ENCODE measurements at regions not wholly inside any gene's neighbourhood (a gene's known extent, or its start where the extent isn't known, plus 50 kb on each side); places are given as distances from the start of the nearest gene placed in this dataset.

- no peak for DNase-seq (ENCODE audit: low read depth, low spot score)
These were observed 745.2 kb upstream of the C9orf72 start for GRCh38 chr9:28318515-28318914.

GRCh38 chr9:28319981-28320380 lies 746.7 kb upstream of the C9orf72 start:
- no peak for DNase-seq (ENCODE audit: low read depth, low spot score)

- DNase-seq (ENCODE audit: low read depth, low spot score) = no peak
These were observed 747.3 kb upstream of the C9orf72 start for GRCh38 chr9:28320616-28321015.

- no peak for DNase-seq (ENCODE audit: low read depth, low spot score)
These were observed 756.0 kb upstream of the C9orf72 start for GRCh38 chr9:28329323-28329722.

- no peak for DNase-seq (ENCODE audit: low read depth, low spot score)
These were observed 759.4 kb upstream of the C9orf72 start for GRCh38 chr9:28332648-28333047.

GRCh38 chr9:28341913-28342312 lies 768.6 kb upstream of the C9orf72 start:
- no peak for DNase-seq (ENCODE audit: low read depth, low spot score)

GRCh38 chr9:28342815-28343338 lies 769.6 kb upstream of the C9orf72 start:
- no peak for DNase-seq (ENCODE audit: low read depth, low spot score)

GRCh38 chr9:28363151-28363562 lies 789.9 kb upstream of the C9orf72 start:
- DNase-seq (ENCODE audit: low read depth, low spot score) = no peak

- DNase-seq (ENCODE audit: low read depth, low spot score) = no peak
These were observed 791.8 kb upstream of the C9orf72 start for GRCh38 chr9:28365020-28365640.

- DNase-seq (ENCODE audit: low read depth, low spot score) = no peak
These were observed 792.4 kb upstream of the C9orf72 start for GRCh38 chr9:28365728-28366127.

GRCh38 chr9:28378231-28378630 lies 805.0 kb upstream of the C9orf72 start:
- DNase-seq (ENCODE audit: low read depth, low spot score) = no peak

- no peak for DNase-seq (ENCODE audit: low read depth, low spot score)
These were observed 805.8 kb upstream of the C9orf72 start for GRCh38 chr9:28379082-28379481.

- no peak for DNase-seq (ENCODE audit: low read depth, low spot score)
These were observed 816.1 kb upstream of the C9orf72 start for GRCh38 chr9:28389411-28389810.

GRCh38 chr9:28394774-28395173 lies 821.5 kb upstream of the C9orf72 start:
- no peak for DNase-seq (ENCODE audit: low read depth, low spot score)

- DNase-seq (ENCODE audit: low read depth, low spot score) = no peak
These were observed 822.8 kb upstream of the C9orf72 start for GRCh38 chr9:28396058-28396457.

GRCh38 chr9:28407351-28407750 lies 834.1 kb upstream of the C9orf72 start:
- DNase-seq (ENCODE audit: low read depth, low spot score) = no peak

GRCh38 chr9:28409919-28410318 lies 836.6 kb upstream of the C9orf72 start:
- no peak for DNase-seq (ENCODE audit: low read depth, low spot score)

- no peak for DNase-seq (ENCODE audit: low read depth, low spot score)
These were observed 837.1 kb upstream of the C9orf72 start for GRCh38 chr9:28410411-28410810.

GRCh38 chr9:28413471-28413870 lies 840.2 kb upstream of the C9orf72 start:
- DNase-seq (ENCODE audit: low read depth, low spot score) = no peak

GRCh38 chr9:28423255-28423654 lies 850.0 kb upstream of the C9orf72 start:
- no peak for DNase-seq (ENCODE audit: low read depth, low spot score)

- no peak for DNase-seq (ENCODE audit: low read depth, low spot score)
These were observed 862.2 kb upstream of the C9orf72 start for GRCh38 chr9:28435456-28435855.

- DNase-seq (ENCODE audit: low read depth, low spot score) = no peak
These were observed 866.4 kb upstream of the C9orf72 start for GRCh38 chr9:28439688-28440087.

- no peak for DNase-seq (ENCODE audit: low read depth, low spot score)
These were observed 870.2 kb upstream of the C9orf72 start for GRCh38 chr9:28443461-28443860.

- DNase-seq (ENCODE audit: low read depth, low spot score) = no peak
These were observed 871.4 kb upstream of the C9orf72 start for GRCh38 chr9:28444637-28445036.
